Activated B cell treated with CpG ODN at 0.5 μM for 24 hours (primary cell): ENCODE measurements at regions not wholly inside any gene's neighbourhood (a gene's known extent, or its start where the extent isn't known, plus 50 kb on each side); places are given as distances from the start of the nearest gene placed in this dataset.
"Not testable (repeated sequence)": the region's sequence is repeated elsewhere in the genome, so short reads cannot be mapped to it uniquely, and the experiment has no call there.

ENCODE experiments used
- ATAC-seq: fragments of 200-7000 bp; cut with Tn5 transposase; one replicate; pipeline ENCODE4 v1.10.0; 2021; ENCODE audit warnings: low read depth, mild to moderate bottlenecking, moderate library complexity
- CTCF ChIA-PET: fragments of 350-600 bp; sonication (Branson Sonifier 250); formaldehyde crosslinking; loops from one replicate; lab custom pipeline; 2021; ENCODE audit warnings: antibody characterized with exemption; lab: Charles Lee
- POLR2A ChIA-PET: fragments of 350-600 bp; sonication (Branson Sonifier 250); formaldehyde crosslinking; loops from one replicate; lab custom pipeline; 2021; ENCODE audit warnings: antibody characterized with exemption; lab: Charles Lee
- DNase-seq: peaks from one replicate; pipeline ENCODE4 v3.0.0; 2022
- H3K27ac Mint-ChIP-seq: one replicate; pipeline ENCODE4 v1.8.0; 2020; ENCODE audit warnings: mixed read lengths
- H3K27me3 Mint-ChIP-seq: one replicate; pipeline ENCODE4 v1.8.0; 2021; ENCODE audit warnings: mixed read lengths
- H3K36me3 Mint-ChIP-seq: one replicate; pipeline ENCODE4 v1.8.0; 2021; ENCODE audit warnings: low read depth, mixed read lengths
- H3K4me1 Mint-ChIP-seq: one replicate; pipeline ENCODE4 v1.8.0; 2021; ENCODE audit warnings: mixed read lengths
- H3K4me3 Mint-ChIP-seq: one replicate; pipeline ENCODE4 v1.8.0; 2020; ENCODE audit warnings: mild to moderate bottlenecking, mixed read lengths
- H3K9me3 Mint-ChIP-seq: one replicate; pipeline ENCODE4 v1.8.0; 2020; ENCODE audit warnings: mixed read lengths
- intact Hi-C: fragments of 100-400 bp; cut with micrococcal nuclease; formaldehyde crosslinking; loops from one replicate; pipeline ENCODE4 v1.15.1; 2024
- TF ChIP-seq, protein P1 (sequence below): fragments of 200-600 bp; IDR thresholded peaks from one replicate; pipeline ENCODE4 v1.8.0; 2022; ENCODE audit warnings: antibody characterized with exemption, mild to moderate bottlenecking

DNA sequence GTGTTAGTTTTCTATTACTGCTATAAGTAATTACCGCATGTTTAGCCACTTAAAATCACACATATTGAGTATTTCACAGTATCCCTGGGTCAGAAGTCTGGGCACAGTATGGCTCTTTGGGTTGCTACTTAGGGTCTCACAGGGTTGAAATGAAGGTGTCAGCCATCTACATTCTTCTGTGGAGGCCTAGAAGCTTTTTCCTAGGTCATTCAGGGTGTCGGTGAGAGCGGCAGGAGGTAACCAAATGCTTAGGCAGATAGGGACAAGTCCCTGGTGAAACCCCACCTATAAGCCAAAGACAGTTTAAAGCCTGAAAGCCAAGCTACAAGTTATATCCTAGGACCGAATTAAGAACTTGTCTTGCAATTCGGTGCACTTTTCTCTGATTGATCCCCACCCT lies 856.7 kb downstream of the PCDH17 start:
- ChIA-PET CTCF (no interaction called here), POLR2A (no interaction called here)
- no peak for ATAC-seq
- Mint-ChIP-seq H3K36me3 (no peaks in the 10 kb centered on the region), H3K4me1 (no peaks in the 10 kb centered on the region), H3K27me3 (no peaks in the 10 kb centered on the region), H3K27ac (no peak overlapping the region), H3K9me3 (peaks cover 6% of the 10 kb centered on the region), H3K4me3 (no peak overlapping the region)
- intact Hi-C loops = no loop called here
- TF ChIP-seq, protein P1, sequence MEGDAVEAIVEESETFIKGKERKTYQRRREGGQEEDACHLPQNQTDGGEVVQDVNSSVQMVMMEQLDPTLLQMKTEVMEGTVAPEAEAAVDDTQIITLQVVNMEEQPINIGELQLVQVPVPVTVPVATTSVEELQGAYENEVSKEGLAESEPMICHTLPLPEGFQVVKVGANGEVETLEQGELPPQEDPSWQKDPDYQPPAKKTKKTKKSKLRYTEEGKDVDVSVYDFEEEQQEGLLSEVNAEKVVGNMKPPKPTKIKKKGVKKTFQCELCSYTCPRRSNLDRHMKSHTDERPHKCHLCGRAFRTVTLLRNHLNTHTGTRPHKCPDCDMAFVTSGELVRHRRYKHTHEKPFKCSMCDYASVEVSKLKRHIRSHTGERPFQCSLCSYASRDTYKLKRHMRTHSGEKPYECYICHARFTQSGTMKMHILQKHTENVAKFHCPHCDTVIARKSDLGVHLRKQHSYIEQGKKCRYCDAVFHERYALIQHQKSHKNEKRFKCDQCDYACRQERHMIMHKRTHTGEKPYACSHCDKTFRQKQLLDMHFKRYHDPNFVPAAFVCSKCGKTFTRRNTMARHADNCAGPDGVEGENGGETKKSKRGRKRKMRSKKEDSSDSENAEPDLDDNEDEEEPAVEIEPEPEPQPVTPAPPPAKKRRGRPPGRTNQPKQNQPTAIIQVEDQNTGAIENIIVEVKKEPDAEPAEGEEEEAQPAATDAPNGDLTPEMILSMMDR = no peak
- no peak for DNase-seq

DNA sequence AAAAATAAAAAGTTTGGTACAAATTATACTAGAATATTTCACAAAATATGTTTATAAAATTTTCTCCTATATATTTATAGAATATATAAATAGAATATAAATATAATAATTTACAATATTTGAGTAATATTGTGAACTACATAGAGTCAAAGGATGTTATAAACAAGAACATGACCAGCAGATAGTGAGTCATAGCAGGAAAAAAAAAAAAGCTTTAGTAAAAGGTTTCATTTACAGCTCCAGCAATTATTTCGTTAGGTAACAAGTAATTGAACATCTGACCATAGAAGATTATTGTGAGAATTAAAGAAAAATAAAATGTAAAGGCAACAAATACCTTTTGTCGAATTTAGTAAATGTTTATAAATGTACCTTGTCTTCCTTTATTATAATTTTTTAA lies 864.1 kb downstream of the PCDH17 start:
- Mint-ChIP-seq H3K9me3 (peaks cover 2% of the 10 kb centered on the region), H3K27me3 (no peaks in the 10 kb centered on the region), H3K36me3 (no peaks in the 10 kb centered on the region), H3K27ac (no peak overlapping the region), H3K4me1 (no peaks in the 10 kb centered on the region), H3K4me3 (no peak overlapping the region)
- ChIA-PET POLR2A (no interaction called here), CTCF (no interaction called here)
- DNase-seq (no peak), ATAC-seq (no peak)
- TF ChIP-seq, protein P1 = no peak
- intact Hi-C loops = no loop called here

DNA sequence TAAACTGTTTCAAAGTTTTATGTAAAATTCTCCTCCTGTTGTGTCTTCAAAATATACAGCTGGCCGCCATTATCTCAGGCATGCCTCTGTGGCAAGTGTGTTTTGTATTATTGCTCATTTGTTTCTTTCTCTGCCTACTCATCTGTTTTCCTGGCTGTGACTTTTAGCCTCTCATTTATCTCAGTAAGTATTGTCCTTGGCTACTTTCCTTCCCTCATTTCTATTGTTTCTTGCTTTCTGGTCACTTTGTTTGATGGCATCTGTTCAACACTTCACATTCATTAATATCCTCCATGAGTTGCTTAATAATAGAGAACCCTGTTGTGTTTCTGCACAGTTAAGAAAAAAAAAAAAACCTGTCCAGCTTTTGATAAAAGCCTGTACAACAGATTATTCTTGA lies 869.4 kb downstream of the PCDH17 start:
- POLR2A ChIA-PET = no interaction called here
- DNase-seq (no peak), ATAC-seq (no peak)
- H3K27me3 Mint-ChIP-seq = no peaks in the 10 kb centered on the region
- no peak overlapping the region for H3K4me3 Mint-ChIP-seq
- no peaks in the 10 kb centered on the region for H3K36me3 Mint-ChIP-seq
- H3K27ac Mint-ChIP-seq = no peak overlapping the region
- CTCF ChIA-PET = no interaction called here
- H3K9me3 Mint-ChIP-seq = peaks cover 8% of the 10 kb centered on the region
- TF ChIP-seq, protein P1 = no peak
- intact Hi-C loops = no loop called here
- H3K4me1 Mint-ChIP-seq = no peaks in the 10 kb centered on the region

DNA sequence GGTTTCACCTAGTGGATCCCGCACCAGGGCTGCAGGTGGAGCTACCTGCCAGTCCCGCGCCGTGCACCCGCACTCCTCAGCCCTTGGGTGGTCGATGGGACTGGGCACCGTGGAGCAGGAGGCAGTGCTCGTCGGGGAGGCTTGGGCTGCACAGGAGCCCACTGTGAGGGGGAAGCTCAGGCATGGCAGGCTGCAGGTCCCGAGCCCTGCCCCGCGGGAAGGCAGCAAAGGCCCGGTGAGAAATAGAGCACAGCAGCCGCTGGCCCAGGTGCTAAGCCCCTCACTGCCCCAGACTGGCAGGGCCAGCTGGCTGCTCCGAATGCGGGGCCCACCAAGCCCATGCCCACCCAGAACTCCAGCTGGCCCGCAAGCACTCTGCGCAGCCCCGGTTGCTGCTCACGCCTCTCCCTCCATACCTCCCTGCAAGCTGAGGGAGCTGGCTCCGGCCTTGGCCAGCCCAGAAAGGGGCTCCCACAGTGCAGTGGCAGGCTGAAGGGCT lies 872.7 kb downstream of the PCDH17 start:
- ATAC-seq, H3K27ac Mint-ChIP-seq, DNase-seq, CTCF ChIA-PET, H3K4me1 Mint-ChIP-seq, H3K27me3 Mint-ChIP-seq, POLR2A ChIA-PET, H3K4me3 Mint-ChIP-seq, intact Hi-C loops, H3K36me3 Mint-ChIP-seq: not testable (repeated sequence)
- H3K9me3 Mint-ChIP-seq = peaks cover 14% of the 10 kb centered on the region

DNA sequence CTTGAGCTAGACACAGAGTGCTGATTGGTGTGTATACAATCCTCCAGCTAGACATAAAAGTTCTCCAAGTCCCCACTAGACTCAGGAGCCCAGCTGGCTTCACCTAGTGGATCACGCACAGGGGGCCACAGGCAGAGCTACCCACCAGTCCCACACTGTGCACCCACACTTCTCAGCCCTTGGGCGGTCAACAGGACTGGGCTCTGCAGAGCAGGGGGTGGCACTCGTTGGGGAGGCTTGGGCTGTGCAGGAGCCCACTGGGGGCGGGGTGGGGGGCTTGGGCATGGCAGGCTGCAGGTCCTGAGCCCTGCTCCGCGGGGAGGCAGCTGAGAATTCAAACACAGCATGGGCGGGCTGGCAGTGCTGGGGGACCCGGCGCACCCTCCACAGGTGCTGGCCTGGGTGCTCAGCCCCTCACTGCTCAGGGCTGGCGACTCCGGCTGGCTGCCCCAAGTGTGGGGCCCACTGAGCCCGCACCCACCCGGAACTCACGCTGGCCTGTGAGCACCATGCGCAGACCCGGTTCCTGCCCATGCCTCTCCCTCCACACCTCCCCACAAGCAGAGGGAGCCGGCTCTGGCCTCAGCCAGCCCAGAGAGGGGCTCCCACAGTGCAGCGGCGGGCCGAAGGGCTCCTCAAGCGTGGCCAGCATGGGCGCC lies 873.8 kb downstream of the PCDH17 start:
- H3K36me3 Mint-ChIP-seq, ATAC-seq, POLR2A ChIA-PET, H3K27me3 Mint-ChIP-seq, H3K4me1 Mint-ChIP-seq, intact Hi-C loops, H3K4me3 Mint-ChIP-seq, H3K27ac Mint-ChIP-seq, DNase-seq, CTCF ChIA-PET: not testable (repeated sequence)
- peaks cover 14% of the 10 kb centered on the region for H3K9me3 Mint-ChIP-seq

DNA sequence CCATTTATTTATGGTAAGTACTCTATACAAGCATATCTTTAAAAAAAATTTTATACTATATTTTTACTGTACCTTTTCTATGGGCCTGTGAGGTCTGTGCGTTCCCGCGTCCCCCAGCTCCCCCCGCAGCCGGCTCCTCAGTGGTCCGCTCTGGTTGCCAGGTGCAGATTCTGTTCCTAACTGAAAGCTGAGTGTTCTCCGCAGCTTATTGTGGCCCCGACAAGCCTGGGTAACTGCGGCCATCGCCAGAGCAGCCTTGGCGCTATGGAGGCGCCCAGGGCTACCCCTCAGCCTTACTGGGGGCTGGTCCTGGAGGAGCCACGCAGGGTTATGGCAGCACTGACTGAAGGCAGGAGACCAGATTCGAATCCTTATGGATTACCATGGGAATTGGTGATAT lies 896.8 kb downstream of the PCDH17 start:
- peaks cover 4% of the 10 kb centered on the region for H3K9me3 Mint-ChIP-seq
- no peaks in the 10 kb centered on the region for H3K36me3 Mint-ChIP-seq
- CTCF ChIA-PET = no interaction called here
- H3K4me3 Mint-ChIP-seq = no peak overlapping the region
- H3K4me1 Mint-ChIP-seq = no peaks in the 10 kb centered on the region
- POLR2A ChIA-PET = no interaction called here
- no peaks in the 10 kb centered on the region for H3K27me3 Mint-ChIP-seq
- DNase-seq (no peak), ATAC-seq (no peak)
- intact Hi-C loops = no loop called here
- H3K27ac Mint-ChIP-seq = no peak overlapping the region
- TF ChIP-seq, protein P1 = no peak
